GM23248 (cell line): ENCODE measurements at regions not wholly inside any gene's neighbourhood (a gene's known extent, or its start where the extent isn't known, plus 50 kb on each side); places are given as distances from the start of the nearest gene placed in this dataset.

Source experiments
- DNase-seq: peaks from one replicate; pipeline ENCODE4 v3.0.0-alpha.2; 2015
- H2AFZ ChIP-seq: fragments of 200-600 bp; sonication (generic); 2 replicates; pipeline ENCODE4 v1.6.1; 2016; ENCODE audit warnings: antibody characterized with exemption
- H3F3A ChIP-seq: fragments of 200-600 bp; sonication (generic); 2 replicates; pipeline ENCODE4 v1.6.1; 2016; ENCODE audit warnings: mild to moderate bottlenecking, antibody characterized with exemption, mixed run types; ENCODE audit not compliant: insufficient read depth
- H3K27ac ChIP-seq: fragments of 200-600 bp; sonication (generic); 2 replicates; pipeline ENCODE4 v1.5.1; 2016; ENCODE audit warnings: mild to moderate bottlenecking
- H3K27me3 ChIP-seq: fragments of 200-600 bp; sonication (generic); replicated peaks from 2 replicates; pipeline ENCODE4 v1.6.1; 2016; ENCODE audit warnings: mild to moderate bottlenecking; ENCODE audit not compliant: insufficient read depth
- H3K36me3 ChIP-seq: fragments of 200-600 bp; sonication (generic); 2 replicates; pipeline ENCODE4 v1.6.1; 2016; ENCODE audit warnings: low read depth, mild to moderate bottlenecking
- H3K4me1 ChIP-seq: fragments of 200-600 bp; sonication (generic); 2 replicates; pipeline ENCODE4 v1.6.1; 2016; ENCODE audit warnings: mild to moderate bottlenecking; ENCODE audit not compliant: insufficient read depth
- H3K4me2 ChIP-seq: fragments of 200-600 bp; sonication (generic); one replicate; pipeline ENCODE4 v1.6.1; 2016; ENCODE audit warnings: mild to moderate bottlenecking; ENCODE audit not compliant: unreplicated experiment
- H3K4me3 ChIP-seq: fragments of 200-600 bp; sonication (generic); 2 replicates; pipeline ENCODE4 v1.5.1; 2016; ENCODE audit warnings: mild to moderate bottlenecking
- H3K79me2 ChIP-seq: fragments of 200-600 bp; sonication (generic); 2 replicates; pipeline ENCODE4 v1.6.1; 2016; ENCODE audit warnings: mild to moderate bottlenecking; ENCODE audit not compliant: insufficient read depth
- H3K9ac ChIP-seq: fragments of 200-600 bp; sonication (generic); 2 replicates; pipeline ENCODE4 v1.6.1; 2016; ENCODE audit warnings: mild to moderate bottlenecking
- H3K9me2 ChIP-seq: fragments of 200-600 bp; sonication (generic); 2 replicates; pipeline ENCODE4 v1.6.1; 2016; ENCODE audit warnings: mixed run types, mild to moderate bottlenecking, moderate library complexity; ENCODE audit not compliant: insufficient read depth
- H3K9me3 ChIP-seq: fragments of 200-600 bp; sonication (generic); one replicate; pipeline ENCODE4 v1.6.1; 2017; ENCODE audit warnings: low read depth
- H4K20me1 ChIP-seq: fragments of 200-600 bp; sonication (generic); 2 replicates; pipeline ENCODE4 v1.6.0; 2016; ENCODE audit not compliant: insufficient read depth
- EZH2 ChIP-seq: fragments of 200-600 bp; sonication (generic); IDR thresholded peaks from 2 replicates; pipeline ENCODE4 v1.6.1; 2018; ENCODE audit warnings: antibody characterized with exemption, mild to moderate bottlenecking; ENCODE audit not compliant: insufficient read depth, poor library complexity, severe bottlenecking
- EZH2phosphoT487 ChIP-seq: fragments of 200-600 bp; sonication (generic); IDR thresholded peaks from 2 replicates; pipeline ENCODE4 v1.6.1; 2018; ENCODE audit warnings: antibody characterized with exemption, moderate library complexity, mild to moderate bottlenecking, low read depth; ENCODE audit not compliant: insufficient read depth
- WGBS, 2 experiments: methylation state at CpG; one replicate each; pipeline ENCODE4 v1.1.6; 2015 to 2017; ENCODE audit warnings: low lambda C conversion rate in 2 of 2, low coverage in 1 of 2; ENCODE audit errors: missing lambda C conversion rate in 2 of 2; 5-methylcytosine and 5-hydroxymethylcytosine counted together
- in situ Hi-C: fragments of 300-500 bp; cut with MboI; formaldehyde crosslinking; loops from 2 replicates; pipeline ENCODE4 v1.15.0; 2020

DNA sequence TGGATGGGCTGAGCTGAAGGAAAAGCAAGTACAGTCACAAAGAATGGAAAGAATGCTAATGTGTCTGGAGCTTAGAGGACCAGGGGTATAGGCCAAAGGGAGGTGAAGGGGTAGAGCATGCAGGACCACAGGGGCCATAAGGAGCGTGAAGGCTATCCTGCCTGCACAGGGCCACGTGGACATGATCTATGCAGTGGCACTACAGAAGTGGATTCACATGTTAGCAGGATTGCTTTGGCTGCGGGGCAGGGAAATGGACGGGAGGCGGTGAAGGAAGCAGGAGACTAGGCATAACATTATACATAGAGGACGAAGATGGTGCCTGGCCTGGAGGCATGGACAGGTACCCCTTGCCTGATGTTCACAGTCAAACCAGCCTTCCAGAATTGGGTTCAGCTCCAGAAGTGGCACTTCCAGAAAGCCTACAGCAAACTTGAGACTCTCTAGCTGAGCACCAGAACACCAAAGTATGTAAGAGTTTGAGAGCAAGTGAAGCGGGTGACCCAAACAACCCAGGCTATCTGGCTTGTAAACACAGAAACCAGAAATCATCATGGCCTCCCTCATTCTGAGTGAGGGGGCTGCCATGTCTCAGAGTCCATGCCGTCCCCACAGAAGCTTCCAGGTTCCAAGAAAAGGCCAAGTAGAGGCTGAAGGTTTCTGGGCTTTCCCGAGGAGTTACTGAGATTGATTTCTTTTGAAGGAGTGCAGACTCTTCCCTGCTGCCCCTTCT is 135.5 kb upstream of the JUN start:
- WGBS, 2 experiments = 85 to 92% methylated on average over 9 of the region's 9 CpGs
- H3K9ac ChIP-seq = no peak overlapping the region
- no peak overlapping the region for H3K4me3 ChIP-seq
- no peaks in the 10 kb centered on the region for H3K9me2 ChIP-seq
- no peak overlapping the region for H2AFZ ChIP-seq
- H3K27ac ChIP-seq = no peak overlapping the region
- no peak for TF ChIP-seq EZH2phosphoT487
- no peak for TF ChIP-seq EZH2
- H3K27me3 ChIP-seq = no peaks in the 10 kb centered on the region
- in situ Hi-C loops = no loop called here
- no peaks in the 10 kb centered on the region for H3K9me3 ChIP-seq
- H3F3A ChIP-seq = no peaks in the 10 kb centered on the region
- no peaks in the 10 kb centered on the region for H3K4me1 ChIP-seq
- H3K79me2 ChIP-seq = no peaks in the 10 kb centered on the region
- no peaks in the 10 kb centered on the region for H3K36me3 ChIP-seq
- no peaks in the 10 kb centered on the region for H4K20me1 ChIP-seq
- no peak for DNase-seq
- no peak overlapping the region for H3K4me2 ChIP-seq

DNA sequence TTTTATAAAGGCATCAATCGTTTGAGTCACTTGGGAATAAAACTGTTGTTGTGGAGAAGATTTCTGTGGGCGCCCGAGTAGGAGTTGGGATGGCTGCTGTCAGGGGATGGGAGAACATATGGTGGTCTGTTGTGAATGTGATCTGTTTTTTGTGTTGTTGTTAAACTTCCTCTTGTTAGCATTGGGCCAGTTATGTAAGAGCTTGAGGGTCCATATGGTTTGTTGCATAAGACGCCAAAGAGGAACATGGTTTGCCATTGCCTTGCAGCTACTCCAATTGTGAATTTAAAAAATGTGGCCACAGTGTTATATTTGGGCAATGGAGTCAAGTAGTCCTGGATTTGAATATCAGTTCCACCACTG is 136.1 kb upstream of the JUN start:
- no peaks in the 10 kb centered on the region for H3F3A ChIP-seq
- in situ Hi-C loops = no loop called here
- H3K4me1 ChIP-seq = no peaks in the 10 kb centered on the region
- H3K4me2 ChIP-seq = no peak overlapping the region
- no peak overlapping the region for H3K27ac ChIP-seq
- WGBS, 2 experiments = 65 to 72% methylated on average over 4 of the region's 4 CpGs
- H3K9me3 ChIP-seq = no peaks in the 10 kb centered on the region
- no peak overlapping the region for H2AFZ ChIP-seq
- DNase-seq = no peak
- no peaks in the 10 kb centered on the region for H4K20me1 ChIP-seq
- H3K9me2 ChIP-seq = no peaks in the 10 kb centered on the region
- H3K9ac ChIP-seq = no peak overlapping the region
- no peak overlapping the region for H3K4me3 ChIP-seq
- H3K36me3 ChIP-seq = no peaks in the 10 kb centered on the region
- no peaks in the 10 kb centered on the region for H3K79me2 ChIP-seq
- H3K27me3 ChIP-seq = no peaks in the 10 kb centered on the region
- TF ChIP-seq EZH2phosphoT487 (no peak), EZH2 (no peak)

DNA sequence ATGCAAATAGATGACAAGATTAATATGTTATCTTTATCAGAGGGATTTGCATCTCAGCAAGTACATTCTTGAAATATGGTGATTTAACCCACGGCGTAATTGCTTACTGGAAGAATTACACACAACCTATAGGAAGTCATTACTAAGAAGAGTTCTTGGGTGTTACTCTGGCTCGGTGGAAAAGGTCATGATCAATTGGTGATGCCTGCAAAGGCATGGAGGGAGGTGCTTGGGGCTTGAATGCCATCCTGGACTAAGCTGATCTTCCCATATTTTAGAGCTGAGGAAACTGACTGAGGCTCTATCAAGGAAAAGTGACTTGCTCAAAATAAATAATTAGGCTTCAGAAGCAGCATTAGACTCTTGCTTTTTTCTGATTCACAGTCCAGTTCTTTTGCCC is 137.5 kb upstream of the JUN start:
- H3K9me2 ChIP-seq = no peaks in the 10 kb centered on the region
- H3K4me2 ChIP-seq = no peak overlapping the region
- no peaks in the 10 kb centered on the region for H3K36me3 ChIP-seq
- WGBS, 2 experiments = 94 to 99% methylated on average over 3 of the region's 3 CpGs
- H3K9me3 ChIP-seq = no peaks in the 10 kb centered on the region
- H3K27ac ChIP-seq = no peak overlapping the region
- no peak for DNase-seq
- H4K20me1 ChIP-seq = no peaks in the 10 kb centered on the region
- H3K79me2 ChIP-seq = no peaks in the 10 kb centered on the region
- no peak overlapping the region for H2AFZ ChIP-seq
- no peak for TF ChIP-seq EZH2phosphoT487
- no peaks in the 10 kb centered on the region for H3F3A ChIP-seq
- no peaks in the 10 kb centered on the region for H3K4me1 ChIP-seq
- no peak overlapping the region for H3K4me3 ChIP-seq
- in situ Hi-C loops = no loop called here
- H3K9ac ChIP-seq = no peak overlapping the region
- no peaks in the 10 kb centered on the region for H3K27me3 ChIP-seq

DNA sequence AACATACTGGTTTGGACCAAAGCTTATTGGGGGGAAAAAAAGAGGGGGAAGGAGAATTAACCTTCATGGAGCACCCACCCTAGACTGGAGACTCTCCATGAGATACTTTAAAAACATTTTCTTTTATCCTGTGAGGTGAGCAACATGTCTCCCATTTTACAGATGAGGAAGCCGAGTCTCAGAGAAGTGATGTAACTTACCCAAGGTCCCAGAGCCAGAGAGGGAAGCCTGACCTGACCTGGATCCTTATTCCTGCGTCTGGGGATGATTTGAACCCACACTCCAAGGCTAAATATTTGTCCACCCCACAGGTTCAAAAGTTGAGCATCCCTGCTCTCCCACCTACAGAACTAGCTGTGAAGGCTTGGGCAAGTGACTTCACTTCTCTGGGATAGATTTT is 137.9 kb upstream of the JUN start:
- H3K9me3 ChIP-seq = no peaks in the 10 kb centered on the region
- no peak overlapping the region for H3K27ac ChIP-seq
- no peak for DNase-seq
- H3F3A ChIP-seq = no peaks in the 10 kb centered on the region
- H3K79me2 ChIP-seq = no peaks in the 10 kb centered on the region
- TF ChIP-seq EZH2phosphoT487 (no peak), EZH2 (no peak)
- H3K27me3 ChIP-seq = no peaks in the 10 kb centered on the region
- no peak overlapping the region for H3K4me3 ChIP-seq
- no peak overlapping the region for H2AFZ ChIP-seq
- 91 to 96% methylated on average over 2 of the region's 2 CpGs for WGBS, 2 experiments
- H3K4me2 ChIP-seq = no peak overlapping the region
- no peaks in the 10 kb centered on the region for H4K20me1 ChIP-seq
- H3K36me3 ChIP-seq = no peaks in the 10 kb centered on the region
- no peaks in the 10 kb centered on the region for H3K9me2 ChIP-seq
- no peak overlapping the region for H3K9ac ChIP-seq
- in situ Hi-C loops = no loop called here
- H3K4me1 ChIP-seq = no peaks in the 10 kb centered on the region
